K562 (cell line): ENCODE measurements at regions not wholly inside any gene's neighbourhood (a gene's known extent, or its start where the extent isn't known, plus 50 kb on each side); places are given as distances from the start of the nearest gene placed in this dataset.

ENCODE experiments used
- ATAC-seq: fragments of 200-7000 bp; cut with Tn5 transposase; 3 replicates; pipeline ENCODE4 v1.9.1; 2020; ENCODE audit warnings: moderate library complexity
- BruUV-seq: library from RNA; stranded (reverse); fragments of 400-500 nt; replicated peaks from 2 replicates; lab custom pipeline; 2021; lab: Mats Ljungman, UMichigan
- CTCF ChIA-PET: fragments of 300-600 bp; formaldehyde crosslinking; extraction: SDS; loops from one replicate; lab custom pipeline; 2021; ENCODE audit warnings: low intra/inter-chr PET ratio; lab: Yijun Ruan, JAX
- POLR2A ChIA-PET: fragments of 300-600, 350-650 bp; sonication (Branson Sonifier 250); formaldehyde crosslinking; extraction: SDS; loops from one replicate; lab custom pipeline; 2021; ENCODE audit warnings: antibody characterized with exemption, inconsistent platforms; lab: Yijun Ruan, JAX
- DNase-seq, 4 experiments: peaks; one replicate each; pipeline versions ENCODE4 v3.0.0 to v3.0.0-alpha.2; 2011 to 2018; ENCODE audit warnings: low spot score in 3 of 4, mixed read lengths in 3 of 4; ENCODE audit errors: extremely low read depth in 1 of 4
- FAIRE-seq: peaks from 2 replicates; lab custom pipeline; 2011; peaks lifted over from hg19 to GRCh38; lab: Jason Lieb, UNC
- H2AFZ ChIP-seq: 2 replicates; pipeline ENCODE4 v1.6.0; 2011; ENCODE audit warnings: low read depth, low read length, control low read depth, inconsistent platforms
- H3K27ac ChIP-seq: fragments of 200-600 bp; 3 replicates; pipeline ENCODE4 v1.8.0; 2011; ENCODE audit warnings: low read depth, mild to moderate bottlenecking, control low read depth, inconsistent platforms, low read length, moderate library complexity, mixed read lengths; ENCODE audit errors: extremely low read depth
- H3K27me3 ChIP-seq, 2 experiments: fragments of 300-600 bp in 1 of 2; 2 replicates in 1 of 2; 3 replicates in 1 of 2; pipeline versions ENCODE4 v1.6.0 to v1.8.0; 2011; ENCODE audit warnings: inconsistent platforms in 2 of 2, low read length in 2 of 2, mild to moderate bottlenecking in 1 of 2, mixed read lengths in 1 of 2, moderate library complexity in 1 of 2; ENCODE audit not compliant: control insufficient read depth in 2 of 2, insufficient read depth in 2 of 2
- H3K36me3 ChIP-seq: fragments of 300-600 bp; 3 replicates; pipeline ENCODE4 v1.8.0; 2011; ENCODE audit warnings: mild to moderate bottlenecking, low read length, inconsistent platforms; ENCODE audit not compliant: control insufficient read depth, insufficient read depth
- H3K4me1 ChIP-seq, 2 experiments: fragments of 200-600 bp in 1 of 2; replicated peaks in 1 of 2; 2 replicates in 1 of 2; 3 replicates in 1 of 2; pipeline versions ENCODE4 v1.5.1 to v1.8.0; 2011; ENCODE audit warnings: inconsistent platforms in 2 of 2, low read length in 2 of 2, mild to moderate bottlenecking in 1 of 2, mixed read lengths in 1 of 2, moderate library complexity in 1 of 2; ENCODE audit not compliant: control insufficient read depth in 2 of 2, insufficient read depth in 2 of 2
- H3K4me2 ChIP-seq: 2 replicates; pipeline ENCODE4 v1.6.1; 2011; ENCODE audit warnings: low read length, control low read depth, inconsistent platforms, mixed read lengths; ENCODE audit not compliant: insufficient read depth
- H3K4me3 ChIP-seq: fragments of 200-600 bp; sonication (generic), shearing (Covaris generic); 2 replicates; pipeline ENCODE4 v1.5.1; 2016; ENCODE audit warnings: control low read depth, inconsistent platforms
- H3K79me2 ChIP-seq: fragments of 200-600 bp; 3 replicates; pipeline ENCODE4 v1.8.0; 2011; ENCODE audit warnings: low read length, inconsistent platforms; ENCODE audit not compliant: control insufficient read depth, insufficient read depth
- H3K9ac ChIP-seq, 2 experiments: 2 replicates each; pipeline versions ENCODE4 v1.6.0 to v1.6.1; 2011; ENCODE audit warnings: low read depth in 2 of 2, low read length in 2 of 2, control low read depth in 1 of 2, inconsistent platforms in 1 of 2, mild to moderate bottlenecking in 1 of 2, mixed read lengths in 1 of 2; ENCODE audit not compliant: insufficient read depth in 1 of 2
- H3K9me1 ChIP-seq: one replicate; pipeline ENCODE4 v1.6.0; 2011; ENCODE audit warnings: inconsistent platforms, mild to moderate bottlenecking, low read length, moderate library complexity; ENCODE audit not compliant: control insufficient read depth, insufficient read depth
- H3K9me3 ChIP-seq: replicated peaks from 2 replicates; pipeline ENCODE4 v1.5.1; 2011; ENCODE audit warnings: low read depth, low read length, inconsistent platforms; ENCODE audit not compliant: control insufficient read depth, insufficient read depth
- H4K20me1 ChIP-seq: replicated peaks from 2 replicates; pipeline ENCODE4 v1.6.1; 2011; ENCODE audit warnings: low read length, inconsistent platforms, mixed read lengths; ENCODE audit not compliant: control insufficient read depth, insufficient read depth
- POLR2H ChIP-seq: IDR thresholded peaks from 2 replicates; pipeline ENCODE4 v1.6.1; 2016; ENCODE audit warnings: missing genetic modification characterization, low read depth, mild to moderate bottlenecking, control low read depth, missing compliant biosample characterization, moderate library complexity
- WGBS: fragments of 100-300 bp; shearing (Covaris generic); methylation state at CpG from one replicate; pipeline ENCODE4 v1.1.6; 2016; ENCODE audit warnings: low coverage, mixed read lengths; ENCODE audit not compliant: insufficient coverage; ENCODE audit errors: missing lambda C conversion rate; 5-methylcytosine and 5-hydroxymethylcytosine counted together
- in situ Hi-C: fragments of 300-500 bp; cut with MboI; formaldehyde crosslinking; loops from 4 replicates; pipeline ENCODE4 v1.15.0; 2018; ENCODE audit warnings: inconsistent platforms, mixed read lengths
- intact Hi-C: fragments of 100-400 bp; cut with micrococcal nuclease; formaldehyde crosslinking; loops from 2 replicates; pipeline ENCODE4 v1.14.2; 2022
- TF ChIP-seq, protein P1 (sequence below): fragments of 450-650 bp; IDR thresholded peaks from 2 replicates; pipeline ENCODE4 v1.6.1; 2018; ENCODE audit not compliant: partially characterized antibody

GRCh38 chr21:35426469-35426868 lies 377.4 kb upstream of the RUNX1 start:
- Histone ChIP-seq H3K27me3 (peaks cover 2 to 5% of the 10 kb centered on the region in 2 experiments; a peak in 1 of 5 replicates), H3K4me2 (no peak overlapping the region), H3K27ac (no peak overlapping the region), H3K9me1 (no peaks in the 10 kb centered on the region), H3K4me3 (no peak overlapping the region), H3K79me2 (no peaks in the 10 kb centered on the region), H4K20me1 (no peaks in the 10 kb centered on the region)
- ATAC-seq, result no peak
- BruUV-seq, result no TSS peak
- POLR2A ChIA-PET, result no interaction called here
- CTCF ChIA-PET, result no interaction called here
- no peak for TF ChIP-seq POLR2H
- TF ChIP-seq, protein P1, sequence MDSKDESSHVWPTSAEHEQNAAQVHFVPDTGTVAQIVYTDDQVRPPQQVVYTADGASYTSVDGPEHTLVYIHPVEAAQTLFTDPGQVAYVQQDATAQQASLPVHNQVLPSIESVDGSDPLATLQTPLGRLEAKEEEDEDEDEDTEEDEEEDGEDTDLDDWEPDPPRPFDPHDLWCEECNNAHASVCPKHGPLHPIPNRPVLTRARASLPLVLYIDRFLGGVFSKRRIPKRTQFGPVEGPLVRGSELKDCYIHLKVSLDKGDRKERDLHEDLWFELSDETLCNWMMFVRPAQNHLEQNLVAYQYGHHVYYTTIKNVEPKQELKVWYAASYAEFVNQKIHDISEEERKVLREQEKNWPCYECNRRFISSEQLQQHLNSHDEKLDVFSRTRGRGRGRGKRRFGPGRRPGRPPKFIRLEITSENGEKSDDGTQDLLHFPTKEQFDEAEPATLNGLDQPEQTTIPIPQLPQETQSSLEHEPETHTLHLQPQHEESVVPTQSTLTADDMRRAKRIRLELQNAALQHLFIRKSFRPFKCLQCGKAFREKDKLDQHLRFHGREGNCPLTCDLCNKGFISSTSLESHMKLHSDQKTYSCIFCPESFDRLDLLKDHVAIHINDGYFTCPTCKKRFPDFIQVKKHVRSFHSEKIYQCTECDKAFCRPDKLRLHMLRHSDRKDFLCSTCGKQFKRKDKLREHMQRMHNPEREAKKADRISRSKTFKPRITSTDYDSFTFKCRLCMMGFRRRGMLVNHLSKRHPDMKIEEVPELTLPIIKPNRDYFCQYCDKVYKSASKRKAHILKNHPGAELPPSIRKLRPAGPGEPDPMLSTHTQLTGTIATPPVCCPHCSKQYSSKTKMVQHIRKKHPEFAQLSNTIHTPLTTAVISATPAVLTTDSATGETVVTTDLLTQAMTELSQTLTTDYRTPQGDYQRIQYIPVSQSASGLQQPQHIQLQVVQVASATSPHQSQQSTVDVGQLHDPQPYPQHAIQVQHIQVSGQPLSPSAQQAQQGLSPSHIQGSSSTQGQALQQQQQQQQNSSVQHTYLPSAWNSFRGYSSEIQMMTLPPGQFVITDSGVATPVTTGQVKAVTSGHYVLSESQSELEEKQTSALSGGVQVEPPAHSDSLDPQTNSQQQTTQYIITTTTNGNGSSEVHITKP, result peak; percentile 61
- TF ChIP-seq, all 486 proteins: peak for 1
- Histone ChIP-seq H3K9me3 (no peaks in the 10 kb centered on the region; the same call in 1 of the 2 replicates), H2AFZ (no peak overlapping the region), H3K9ac (no peak overlapping the region), H3K4me1 (no peaks in the 10 kb centered on the region), H3K36me3 (no peaks in the 10 kb centered on the region)
- in situ Hi-C loops, result no loop called here
- intact Hi-C loops, result no loop called here
- FAIRE-seq (no peak), DNase-seq (no peak)
- WGBS, result 27% methylated on average over 3 of the region's 3 CpGs
